ENCODE measurements at regions not wholly inside any gene's neighbourhood (a gene's known extent, or its start where the extent isn't known, plus 50 kb on each side); places are given as distances from the start of the nearest gene placed in this dataset.

DNA sequence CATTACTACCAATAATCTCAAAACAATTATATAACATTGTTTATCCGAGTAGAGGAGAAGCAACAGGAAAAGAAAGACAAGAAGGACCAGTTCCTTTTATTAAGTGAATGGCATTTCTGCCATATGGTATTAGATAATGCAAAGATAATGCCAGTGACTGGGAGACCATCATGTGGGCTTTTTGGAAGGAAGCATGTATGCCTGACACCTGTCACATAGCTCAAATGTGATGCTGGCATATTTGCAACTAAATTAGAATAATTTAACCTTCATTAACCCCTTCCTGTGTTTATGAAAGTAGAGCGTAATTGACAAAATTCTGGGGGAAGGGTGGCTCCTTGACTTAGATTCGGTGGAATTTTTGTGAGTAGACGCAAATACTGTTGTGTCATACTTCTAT lies 733.0 kb downstream of the TUSC7 start:
- in situ Hi-C loops (cut with MboI; ENCODE audit: low pct_unique_long_range_greater_than_20kb, low sequenced_read_pairs): no loop called here
- DNase-seq: no peak

DNA sequence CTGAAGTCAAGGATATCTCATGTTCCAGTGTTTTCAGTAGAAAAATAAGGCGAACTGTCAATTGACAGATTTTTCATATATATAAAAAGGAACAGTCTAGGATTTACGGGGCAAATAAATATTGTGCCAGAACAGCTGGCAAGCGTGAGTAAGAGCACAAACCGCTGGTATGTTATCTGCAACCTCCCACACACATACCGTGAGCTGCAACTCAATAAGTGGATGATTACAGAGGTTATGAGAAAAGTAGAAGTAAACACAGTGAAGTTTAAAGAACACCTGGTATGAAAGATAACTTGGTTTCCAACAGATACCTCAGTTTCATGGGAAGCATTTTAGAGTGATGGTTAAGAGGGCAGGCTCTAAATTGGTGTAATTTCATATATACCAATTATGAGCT lies 733.4 kb downstream of the TUSC7 start:
- in situ Hi-C loops (cut with MboI; ENCODE audit: low pct_unique_long_range_greater_than_20kb, low sequenced_read_pairs): no loop called here
- no peak for DNase-seq

DNA sequence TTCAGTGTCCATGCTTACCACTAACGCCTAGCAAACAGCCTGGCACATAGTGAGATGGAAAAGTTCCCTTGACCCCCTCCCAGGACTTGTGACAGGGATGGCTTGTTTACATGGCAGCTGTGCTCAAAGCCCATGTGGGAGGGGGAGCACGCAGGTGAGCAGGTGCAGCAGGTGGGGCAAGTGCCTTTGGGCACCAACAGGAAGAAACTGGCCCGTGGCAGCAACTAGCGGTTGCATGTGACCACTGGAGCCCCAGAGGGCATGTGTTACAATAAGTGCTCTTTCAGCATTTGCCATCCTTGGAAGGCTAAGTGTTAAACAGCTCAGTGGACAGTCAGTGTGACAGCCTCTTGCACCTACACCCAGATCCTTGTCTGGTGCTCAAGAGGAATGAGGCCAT lies 734.6 kb downstream of the TUSC7 start:
- DNase-seq: no peak
- in situ Hi-C loops (cut with MboI; ENCODE audit: low pct_unique_long_range_greater_than_20kb, low sequenced_read_pairs): no loop called here

DNA sequence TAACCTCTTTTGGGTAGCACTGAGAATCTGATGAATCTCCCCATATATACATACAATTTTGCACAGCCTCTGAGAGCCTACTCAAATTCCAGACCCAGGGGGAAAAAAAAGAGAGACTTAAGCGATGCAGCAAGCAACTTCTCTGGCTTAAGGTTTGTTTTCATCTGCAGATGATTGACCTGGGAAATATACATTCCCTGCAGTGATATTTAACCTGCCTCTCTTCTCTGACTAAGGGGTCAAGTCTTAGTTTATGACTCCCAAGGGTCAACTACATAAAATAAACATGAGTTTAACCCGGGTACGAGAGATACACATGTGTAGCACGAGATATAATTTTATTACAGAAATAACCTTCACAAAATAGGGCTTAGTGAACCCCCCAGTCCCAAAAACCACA lies 737.8 kb downstream of the TUSC7 start:
- in situ Hi-C loops (cut with MboI; ENCODE audit: low pct_unique_long_range_greater_than_20kb, low sequenced_read_pairs): no loop called here
- no peak for DNase-seq

DNA sequence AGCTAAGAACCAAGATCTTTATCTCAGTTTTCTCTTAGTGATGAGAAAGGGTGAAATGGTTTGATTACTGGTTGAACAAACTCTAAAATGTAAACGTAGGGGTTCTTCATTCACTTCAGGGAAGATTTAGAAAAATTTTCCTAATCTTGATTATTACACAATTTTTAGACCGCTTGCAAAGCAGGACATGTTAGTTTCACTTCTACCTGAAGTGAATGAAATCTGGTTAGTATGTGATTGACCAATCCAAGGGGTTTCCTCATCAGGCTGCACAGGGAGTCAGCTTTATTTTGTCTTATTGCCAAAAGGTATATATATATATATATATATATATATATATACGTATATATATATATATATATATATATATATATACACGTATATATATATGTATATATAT lies 740.4 kb downstream of the TUSC7 start:
- DNase-seq: no peak
- in situ Hi-C loops (cut with MboI; ENCODE audit: low pct_unique_long_range_greater_than_20kb, low sequenced_read_pairs): no loop called here

DNA sequence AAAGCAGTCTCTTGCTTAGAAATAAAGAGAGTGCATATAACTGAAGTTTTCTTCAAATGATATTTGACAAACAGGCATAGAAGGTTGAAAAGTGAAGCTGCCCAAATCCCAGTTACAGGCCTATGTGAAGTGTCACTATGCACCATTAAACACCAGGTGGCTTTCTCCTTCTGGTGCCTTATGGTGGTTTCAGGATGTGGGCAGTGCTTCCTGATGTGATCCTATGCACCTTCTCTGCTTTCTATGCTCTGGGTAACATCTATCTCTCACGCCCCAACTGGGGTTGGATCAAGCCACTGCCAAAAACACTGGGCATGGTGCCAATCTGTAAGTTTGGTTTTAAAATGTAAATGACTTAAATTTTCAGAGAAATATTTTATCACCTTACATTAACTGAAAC lies 744.7 kb downstream of the TUSC7 start:
- in situ Hi-C loops (cut with MboI; ENCODE audit: low pct_unique_long_range_greater_than_20kb, low sequenced_read_pairs): no loop called here
- DNase-seq: no peak

DNA sequence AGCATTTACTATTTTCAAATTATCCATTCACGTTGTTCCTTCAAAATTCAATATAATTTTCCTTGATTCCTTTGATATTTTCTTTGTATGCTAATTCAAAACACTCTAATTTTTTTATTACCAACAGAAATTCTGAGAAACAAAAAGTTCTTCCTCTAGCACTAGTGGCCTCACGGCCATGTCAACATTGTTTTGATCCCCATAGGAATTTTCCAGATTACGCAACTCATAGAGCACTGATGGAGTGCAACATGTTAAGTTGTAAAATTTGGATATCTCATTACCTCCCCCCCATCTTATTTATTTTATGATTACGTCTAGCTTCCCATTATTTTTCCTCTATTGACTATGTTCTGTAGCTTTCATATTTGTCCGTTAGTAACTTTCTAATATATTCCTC lies 745.3 kb downstream of the TUSC7 start:
- DNase-seq: no peak
- in situ Hi-C loops (cut with MboI; ENCODE audit: low pct_unique_long_range_greater_than_20kb, low sequenced_read_pairs): no loop called here

DNA sequence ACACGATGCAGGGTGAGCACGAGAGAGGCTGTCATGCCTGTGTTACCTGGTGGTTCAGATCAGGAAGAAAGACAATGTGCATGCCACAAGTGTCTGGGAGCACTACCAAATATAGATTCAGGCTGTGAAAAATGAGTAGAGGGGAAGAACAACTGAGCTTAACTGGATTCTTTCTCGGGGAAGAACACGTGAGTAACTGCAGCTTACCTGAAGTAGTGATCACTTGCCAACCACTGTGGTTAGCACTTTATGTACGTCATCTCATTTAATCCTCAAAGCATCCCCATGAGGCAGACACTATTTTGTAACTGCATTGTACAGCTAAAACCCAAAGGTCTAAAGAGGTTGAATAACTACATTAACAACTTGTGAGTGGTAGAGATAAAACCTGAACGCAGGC lies 746.2 kb downstream of the TUSC7 start:
- in situ Hi-C loops (cut with MboI; ENCODE audit: low pct_unique_long_range_greater_than_20kb, low sequenced_read_pairs): no loop called here
- no peak for DNase-seq

DNA sequence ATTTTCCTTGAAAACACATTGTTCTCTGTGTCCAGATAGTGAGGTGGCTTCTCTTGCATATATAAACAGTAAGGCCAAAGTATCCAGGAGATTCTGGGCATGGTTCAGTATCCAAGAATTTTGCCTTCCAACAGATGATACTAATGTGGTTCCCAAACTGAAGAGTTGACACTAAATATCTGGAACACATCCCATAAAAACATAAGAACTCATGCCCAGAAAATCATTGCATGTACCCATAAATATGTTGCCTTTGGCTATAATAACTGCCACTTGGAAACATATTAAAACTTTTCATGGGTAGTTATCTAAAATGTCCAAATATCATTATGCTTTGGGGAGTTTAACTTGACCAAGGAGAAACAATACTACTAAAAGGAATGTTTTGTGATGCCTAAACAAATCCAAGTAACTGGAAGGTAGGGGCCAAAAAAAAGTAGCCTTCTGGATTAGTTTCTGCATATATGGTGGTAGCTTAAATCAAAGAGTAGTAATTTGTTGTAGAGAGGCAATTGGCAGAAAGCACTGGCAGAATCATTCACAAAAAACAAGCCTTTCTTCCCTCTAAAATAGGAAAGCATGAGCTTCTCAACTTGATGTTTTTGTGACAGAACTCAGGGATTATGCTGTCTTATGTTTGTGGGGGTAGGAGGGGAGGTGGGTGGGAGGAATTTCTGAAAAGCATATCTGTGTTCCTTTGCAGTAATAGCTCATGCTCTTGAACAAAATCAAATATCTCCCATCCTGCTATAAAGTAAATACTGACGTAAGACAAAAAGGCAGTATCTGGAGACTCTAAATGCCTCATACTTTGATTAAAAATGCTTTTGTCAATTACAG lies 753.9 kb downstream of the TUSC7 start:
- DNase-seq: no peak
- in situ Hi-C loops (cut with MboI; ENCODE audit: low pct_unique_long_range_greater_than_20kb, low sequenced_read_pairs): no loop called here

DNA sequence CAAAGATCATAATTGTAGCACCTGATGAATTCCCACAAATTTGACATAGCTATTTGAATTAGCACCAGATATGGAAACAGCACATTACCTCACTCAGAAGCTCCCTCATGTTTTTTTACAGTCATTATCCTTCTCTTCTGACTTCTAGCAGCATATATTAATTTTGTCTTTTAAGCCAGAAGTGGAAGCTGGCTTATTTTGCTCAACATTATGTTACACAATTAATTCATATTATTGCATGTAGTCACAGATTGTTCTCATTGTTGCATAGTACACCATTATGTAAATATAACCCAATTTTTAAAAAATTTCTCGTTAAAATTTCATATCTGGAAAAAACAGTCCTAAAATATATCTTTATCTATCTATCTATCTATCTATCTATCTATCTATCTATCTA lies 762.3 kb downstream of the TUSC7 start:
- DNase-seq: no peak
- in situ Hi-C loops (cut with MboI; ENCODE audit: low pct_unique_long_range_greater_than_20kb, low sequenced_read_pairs): no loop called here

DNA sequence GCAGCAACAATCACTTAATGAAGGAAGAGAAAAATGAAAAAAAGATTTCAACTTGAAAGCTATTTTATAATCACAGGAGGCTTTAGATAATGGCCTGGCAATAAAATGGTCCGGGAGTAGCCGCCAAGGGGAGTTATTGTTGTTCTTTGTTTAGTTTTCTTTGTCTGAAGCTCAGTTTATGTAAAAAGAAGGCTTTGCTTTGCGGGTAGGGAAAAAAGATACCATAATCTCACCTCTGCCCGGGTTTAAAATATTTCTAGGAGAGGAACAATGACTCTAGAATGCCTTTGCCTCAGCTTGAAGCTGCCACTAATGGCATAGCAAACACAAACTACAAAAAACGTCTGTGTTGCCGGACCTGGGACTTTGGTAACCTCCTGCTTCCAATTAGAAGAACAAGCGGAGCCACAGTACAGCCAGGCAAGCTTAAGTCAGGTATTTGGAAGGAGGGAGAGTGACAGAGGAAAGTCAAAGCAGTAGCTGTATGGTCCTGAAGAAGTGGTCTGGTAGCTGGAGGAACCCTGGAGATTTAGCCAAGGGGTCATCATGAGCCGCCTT lies 764.5 kb downstream of the TUSC7 start:
- no peak for DNase-seq
- in situ Hi-C loops (cut with MboI; ENCODE audit: low pct_unique_long_range_greater_than_20kb, low sequenced_read_pairs): no loop called here

DNA sequence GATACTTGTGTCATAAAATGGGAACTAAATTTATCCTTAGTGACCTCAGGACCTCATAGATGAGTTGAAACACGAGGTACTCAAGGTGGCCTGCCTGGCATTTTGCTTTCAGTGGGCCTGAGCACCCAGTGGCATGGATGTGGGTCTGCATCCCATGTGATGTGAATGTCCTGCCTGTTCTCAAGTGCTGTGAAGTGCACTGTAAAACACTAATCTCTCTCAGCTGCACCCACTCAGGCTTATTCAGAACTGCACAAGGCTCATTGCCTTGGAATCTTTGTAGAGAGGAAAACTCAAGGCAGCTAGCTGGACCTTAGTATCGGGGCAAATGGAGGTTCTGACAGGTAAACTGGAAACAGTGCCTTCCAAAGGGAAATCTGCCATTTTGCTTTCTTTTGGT lies 767.0 kb downstream of the TUSC7 start:
- in situ Hi-C loops (cut with MboI; ENCODE audit: low pct_unique_long_range_greater_than_20kb, low sequenced_read_pairs): no loop called here
- DNase-seq: no peak

DNA sequence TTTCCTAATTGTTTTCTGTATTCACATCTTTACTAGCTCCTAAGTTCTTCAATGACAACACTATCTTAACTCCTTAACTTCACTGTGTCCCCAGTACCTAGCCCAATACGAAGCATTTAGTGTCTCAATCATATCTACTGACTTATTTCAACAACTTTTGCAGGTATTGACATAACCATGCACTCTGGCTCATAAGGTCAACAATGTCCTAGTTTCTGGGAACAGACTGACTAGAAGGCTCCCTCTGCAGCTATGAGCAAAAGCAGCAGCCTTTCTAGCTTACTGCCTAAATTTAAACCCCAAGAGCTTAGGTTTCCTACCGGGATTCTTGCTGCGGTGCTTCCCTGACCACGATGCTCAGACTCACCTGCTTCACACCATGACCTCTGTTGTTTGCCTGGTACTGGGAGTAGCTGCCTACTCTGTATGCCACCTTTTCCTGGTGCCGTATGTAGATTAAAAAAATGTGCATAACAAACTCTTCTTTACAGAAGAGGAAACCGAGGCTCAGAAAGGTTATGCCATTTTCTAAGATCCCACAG lies 767.7 kb downstream of the TUSC7 start:
- DNase-seq: no peak
- in situ Hi-C loops (cut with MboI; ENCODE audit: low pct_unique_long_range_greater_than_20kb, low sequenced_read_pairs): no loop called here

DNA sequence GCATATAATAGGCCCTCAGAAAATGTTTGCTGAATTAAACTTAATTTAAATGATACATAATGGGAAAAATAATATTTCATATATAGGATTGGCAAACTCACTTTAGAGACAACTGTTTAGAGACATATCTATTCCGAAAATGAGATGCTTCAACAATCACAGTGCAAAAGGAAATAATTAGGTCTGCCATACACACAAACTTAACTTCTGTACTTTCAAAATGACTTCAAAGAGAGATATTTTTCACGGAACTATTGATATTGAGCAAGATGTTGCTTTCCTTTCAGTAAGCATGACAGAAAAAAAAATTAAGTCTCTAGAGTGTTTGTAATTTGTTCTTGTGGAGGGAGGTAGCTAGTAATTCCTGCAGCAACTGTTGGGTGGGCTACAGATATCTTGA lies 769.5 kb downstream of the TUSC7 start:
- no peak for DNase-seq
- in situ Hi-C loops (cut with MboI; ENCODE audit: low pct_unique_long_range_greater_than_20kb, low sequenced_read_pairs): no loop called here

DNA sequence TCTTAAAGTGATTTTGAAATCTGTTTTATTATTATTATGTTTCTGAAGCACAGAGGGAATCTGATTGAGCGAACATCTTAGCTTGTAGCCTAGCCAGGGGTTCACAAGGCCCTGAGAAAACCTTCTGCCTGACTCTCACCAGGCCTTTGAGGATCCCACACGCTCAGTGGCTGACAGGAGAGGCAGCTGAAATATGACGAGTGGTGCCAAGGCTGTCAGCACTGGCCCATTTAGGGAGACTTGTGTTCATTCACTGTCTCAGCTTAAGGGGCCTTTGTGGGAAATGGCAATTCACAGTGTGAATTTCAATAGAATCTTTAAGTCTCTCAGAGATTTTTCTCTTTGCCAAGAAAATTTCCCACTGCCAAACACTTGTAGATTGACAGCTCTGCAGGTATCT lies 770.9 kb downstream of the TUSC7 start:
- in situ Hi-C loops (cut with MboI; ENCODE audit: low pct_unique_long_range_greater_than_20kb, low sequenced_read_pairs): no loop called here

DNA sequence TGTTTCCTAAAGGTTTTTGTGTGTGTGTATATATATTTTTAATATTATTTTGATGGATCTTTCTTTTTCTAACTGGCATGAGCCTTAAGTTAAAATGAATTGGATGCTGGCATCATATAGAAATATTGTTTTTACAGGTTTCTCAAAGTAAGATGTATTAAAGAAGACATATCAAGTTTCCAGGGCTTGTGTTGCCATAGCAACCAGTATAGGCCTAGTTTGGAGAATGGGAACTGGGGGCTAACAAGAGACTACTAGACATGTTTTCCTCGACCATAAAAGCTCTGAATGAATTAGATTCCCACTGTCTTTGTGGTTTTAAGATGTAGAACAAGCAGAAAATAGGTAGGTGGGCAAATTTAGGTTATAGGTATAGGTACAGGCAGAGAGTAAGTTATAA lies 771.4 kb downstream of the TUSC7 start:
- in situ Hi-C loops (cut with MboI; ENCODE audit: low pct_unique_long_range_greater_than_20kb, low sequenced_read_pairs): no loop called here
- no peak for DNase-seq

More for the DNA sequence above, 770.9 kb downstream of the TUSC7 start:
- no peak for DNase-seq

DNA sequence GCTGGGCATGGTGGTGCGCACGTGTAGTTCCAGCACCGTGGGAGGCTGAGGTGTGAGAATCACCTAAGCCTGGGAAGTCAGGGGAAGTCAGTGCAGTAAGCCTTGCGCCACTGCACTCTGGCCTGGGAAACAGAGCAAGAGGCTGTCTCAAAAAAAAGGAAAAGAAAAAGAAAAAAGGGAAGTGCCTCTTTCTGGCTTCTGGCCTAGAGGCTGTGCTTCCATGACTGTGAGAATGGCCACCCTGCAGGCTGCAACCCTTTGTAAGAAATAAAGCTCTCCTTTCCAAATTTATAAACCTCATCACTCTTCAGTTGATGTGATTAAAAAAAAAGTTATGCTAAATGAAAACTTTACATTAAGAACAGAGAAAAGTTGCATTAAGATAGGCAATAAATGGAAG lies 774.3 kb downstream of the TUSC7 start:
- peak; percentile 2 for DNase-seq
- in situ Hi-C loops (cut with MboI; ENCODE audit: low pct_unique_long_range_greater_than_20kb, low sequenced_read_pairs): no loop called here

DNA sequence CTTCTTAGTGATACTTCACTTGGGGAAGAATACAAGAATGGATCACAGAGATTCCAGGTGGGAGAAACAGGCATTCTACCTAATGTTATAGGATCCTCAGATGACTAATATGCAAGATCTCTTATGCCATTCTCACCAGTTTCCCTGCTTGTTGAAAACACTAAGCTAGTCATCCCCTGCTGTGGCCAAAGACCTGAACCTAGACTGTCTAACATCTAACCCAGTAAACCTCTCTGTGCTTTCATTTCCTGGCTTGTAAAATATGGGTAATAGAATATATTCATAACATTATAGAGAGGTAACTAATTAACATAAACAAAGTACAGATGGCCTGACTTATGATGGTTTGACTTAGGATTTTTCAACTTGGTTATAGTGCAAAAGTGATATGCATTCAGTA lies 776.3 kb downstream of the TUSC7 start:
- in situ Hi-C loops (cut with MboI; ENCODE audit: low pct_unique_long_range_greater_than_20kb, low sequenced_read_pairs): no loop called here
- DNase-seq: no peak

DNA sequence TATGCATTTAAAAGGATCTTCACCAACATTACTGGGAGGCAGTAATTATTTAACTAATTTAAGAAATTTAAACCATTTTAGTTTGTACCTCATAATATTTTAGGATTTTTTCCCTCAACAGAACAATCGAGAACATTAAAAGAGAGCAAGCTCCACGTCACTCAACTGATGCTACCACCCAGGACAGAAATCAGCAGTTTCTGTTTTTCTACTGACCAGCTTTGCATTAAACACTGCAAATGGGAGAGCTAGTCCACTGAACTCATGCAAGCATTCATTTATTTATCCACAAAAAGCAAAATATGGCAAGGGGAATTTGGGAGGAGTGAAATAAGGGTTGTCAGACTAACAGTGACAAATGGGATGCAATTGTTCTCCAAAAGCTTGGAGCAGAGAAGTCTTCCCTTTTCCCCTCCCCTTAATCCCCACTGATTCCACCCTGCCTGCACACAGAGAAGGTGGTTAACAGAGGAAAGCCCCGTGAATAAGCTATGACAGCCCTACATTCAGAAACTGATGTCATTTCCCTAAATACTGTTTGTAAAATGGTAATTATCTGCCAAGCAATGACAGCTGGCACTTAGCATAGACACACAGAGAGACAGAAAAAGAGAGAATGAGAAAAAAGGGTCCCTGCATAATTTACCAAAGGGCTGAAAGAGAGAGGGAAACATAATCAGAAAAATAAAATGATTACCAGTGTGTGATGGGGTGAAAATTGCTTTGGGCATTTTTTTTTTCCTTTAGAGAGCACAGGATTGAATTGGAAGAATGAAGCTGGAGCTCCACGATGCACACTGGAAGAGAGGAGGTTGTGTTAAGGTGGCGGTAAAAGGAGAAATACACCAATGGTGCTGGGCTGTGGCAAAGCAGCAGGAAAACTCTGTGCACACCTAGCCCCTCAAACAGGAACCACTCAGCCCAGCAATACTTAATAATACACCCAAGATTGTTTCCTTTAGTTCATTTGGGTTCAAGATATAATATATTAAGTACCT lies 777.4 kb downstream of the TUSC7 start:
- DNase-seq: no peak
- in situ Hi-C loops (cut with MboI; ENCODE audit: low pct_unique_long_range_greater_than_20kb, low sequenced_read_pairs): no loop called here

DNA sequence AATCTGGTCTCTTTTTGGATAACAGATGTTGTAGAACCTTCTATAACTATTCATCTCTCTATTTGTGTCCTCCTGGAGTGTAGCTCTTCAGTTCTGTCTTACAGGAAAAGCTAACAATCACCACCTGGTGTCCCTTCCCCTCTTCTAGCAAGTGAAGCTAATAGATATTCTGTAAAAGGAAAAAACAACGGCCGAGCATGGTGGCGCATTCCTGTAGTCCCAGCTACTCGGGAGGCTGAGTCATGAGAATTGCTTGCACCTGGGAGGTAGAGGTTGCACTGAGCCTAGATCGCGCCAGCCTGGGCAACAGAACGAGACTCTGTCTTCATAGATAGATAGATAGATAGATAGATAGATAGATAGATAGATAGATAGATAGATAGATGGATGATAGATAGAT lies 779.4 kb downstream of the TUSC7 start:
- in situ Hi-C loops (cut with MboI; ENCODE audit: low pct_unique_long_range_greater_than_20kb, low sequenced_read_pairs): no loop called here
- no peak for DNase-seq

Data from KBM-7 (cell line).